K562 (cell line): ENCODE measurements at regions not wholly inside any gene's neighbourhood (a gene's known extent, or its start where the extent isn't known, plus 50 kb on each side); places are given as distances from the start of the nearest gene placed in this dataset.

Experiments used
- ATAC-seq: fragments of 200-7000 bp; cut with Tn5 transposase; 3 replicates; pipeline ENCODE4 v1.9.1; 2020; ENCODE audit warnings: moderate library complexity
- BruUV-seq: library from RNA; stranded (reverse); fragments of 400-500 nt; replicated peaks from 2 replicates; lab custom pipeline; 2021; lab: Mats Ljungman, UMichigan
- CTCF ChIA-PET: fragments of 300-600 bp; formaldehyde crosslinking; extraction: SDS; loops from one replicate; lab custom pipeline; 2021; ENCODE audit warnings: low intra/inter-chr PET ratio; lab: Yijun Ruan, JAX
- POLR2A ChIA-PET: fragments of 300-600, 350-650 bp; sonication (Branson Sonifier 250); formaldehyde crosslinking; extraction: SDS; loops from one replicate; lab custom pipeline; 2021; ENCODE audit warnings: antibody characterized with exemption, inconsistent platforms; lab: Yijun Ruan, JAX
- DNase-seq, 4 experiments: peaks; one replicate each; pipeline versions ENCODE4 v3.0.0 to v3.0.0-alpha.2; 2011 to 2018; ENCODE audit warnings: low spot score in 3 of 4, mixed read lengths in 3 of 4; ENCODE audit errors: extremely low read depth in 1 of 4
- FAIRE-seq: peaks from 2 replicates; lab custom pipeline; 2011; peaks lifted over from hg19 to GRCh38; lab: Jason Lieb, UNC
- H2AFZ ChIP-seq: 2 replicates; pipeline ENCODE4 v1.6.0; 2011; ENCODE audit warnings: low read depth, low read length, control low read depth, inconsistent platforms
- H3K27ac ChIP-seq: fragments of 200-600 bp; 3 replicates; pipeline ENCODE4 v1.8.0; 2011; ENCODE audit warnings: low read depth, mild to moderate bottlenecking, control low read depth, inconsistent platforms, low read length, moderate library complexity, mixed read lengths; ENCODE audit errors: extremely low read depth
- H3K27me3 ChIP-seq, 2 experiments: fragments of 300-600 bp in 1 of 2; 2 replicates in 1 of 2; 3 replicates in 1 of 2; pipeline versions ENCODE4 v1.6.0 to v1.8.0; 2011; ENCODE audit warnings: inconsistent platforms in 2 of 2, low read length in 2 of 2, mild to moderate bottlenecking in 1 of 2, mixed read lengths in 1 of 2, moderate library complexity in 1 of 2; ENCODE audit not compliant: control insufficient read depth in 2 of 2, insufficient read depth in 2 of 2
- H3K36me3 ChIP-seq: fragments of 300-600 bp; 3 replicates; pipeline ENCODE4 v1.8.0; 2011; ENCODE audit warnings: mild to moderate bottlenecking, low read length, inconsistent platforms; ENCODE audit not compliant: control insufficient read depth, insufficient read depth
- H3K4me1 ChIP-seq, 2 experiments: fragments of 200-600 bp in 1 of 2; replicated peaks in 1 of 2; 2 replicates in 1 of 2; 3 replicates in 1 of 2; pipeline versions ENCODE4 v1.5.1 to v1.8.0; 2011; ENCODE audit warnings: inconsistent platforms in 2 of 2, low read length in 2 of 2, mild to moderate bottlenecking in 1 of 2, mixed read lengths in 1 of 2, moderate library complexity in 1 of 2; ENCODE audit not compliant: control insufficient read depth in 2 of 2, insufficient read depth in 2 of 2
- H3K4me2 ChIP-seq: 2 replicates; pipeline ENCODE4 v1.6.1; 2011; ENCODE audit warnings: low read length, control low read depth, inconsistent platforms, mixed read lengths; ENCODE audit not compliant: insufficient read depth
- H3K4me3 ChIP-seq: fragments of 200-600 bp; sonication (generic), shearing (Covaris generic); 2 replicates; pipeline ENCODE4 v1.5.1; 2016; ENCODE audit warnings: control low read depth, inconsistent platforms
- H3K79me2 ChIP-seq: fragments of 200-600 bp; 3 replicates; pipeline ENCODE4 v1.8.0; 2011; ENCODE audit warnings: low read length, inconsistent platforms; ENCODE audit not compliant: control insufficient read depth, insufficient read depth
- H3K9ac ChIP-seq, 2 experiments: 2 replicates each; pipeline versions ENCODE4 v1.6.0 to v1.6.1; 2011; ENCODE audit warnings: low read depth in 2 of 2, low read length in 2 of 2, control low read depth in 1 of 2, inconsistent platforms in 1 of 2, mild to moderate bottlenecking in 1 of 2, mixed read lengths in 1 of 2; ENCODE audit not compliant: insufficient read depth in 1 of 2
- H3K9me1 ChIP-seq: one replicate; pipeline ENCODE4 v1.6.0; 2011; ENCODE audit warnings: inconsistent platforms, mild to moderate bottlenecking, low read length, moderate library complexity; ENCODE audit not compliant: control insufficient read depth, insufficient read depth
- H3K9me3 ChIP-seq: replicated peaks from 2 replicates; pipeline ENCODE4 v1.5.1; 2011; ENCODE audit warnings: low read depth, low read length, inconsistent platforms; ENCODE audit not compliant: control insufficient read depth, insufficient read depth
- H4K20me1 ChIP-seq: replicated peaks from 2 replicates; pipeline ENCODE4 v1.6.1; 2011; ENCODE audit warnings: low read length, inconsistent platforms, mixed read lengths; ENCODE audit not compliant: control insufficient read depth, insufficient read depth
- CREBBP ChIP-seq: IDR thresholded peaks from one replicate; pipeline ENCODE4 v1.6.1; 2012; ENCODE audit warnings: low read depth, mild to moderate bottlenecking, control low read depth, inconsistent platforms, low read length
- ESRRA ChIP-seq: fragments of 450-650 bp; IDR thresholded peaks from 2 replicates; pipeline ENCODE4 v1.6.1; 2014; ENCODE audit warnings: low read depth, mild to moderate bottlenecking, moderate library complexity, borderline replicate concordance
- GABPA ChIP-seq: fragments of 200-800 bp; sonication (Bioruptor generic); conservative IDR thresholded peaks from 2 replicates; pipeline ENCODE4 v1.6.1; 2016; ENCODE audit warnings: low read depth, missing genetic modification characterization, missing compliant biosample characterization
- ILK ChIP-seq: fragments of 450-650 bp; IDR thresholded peaks from 2 replicates; pipeline ENCODE4 v1.6.1; 2016; ENCODE audit warnings: missing genetic modification characterization, low read depth, mild to moderate bottlenecking, missing compliant biosample characterization, moderate library complexity, borderline replicate concordance
- MCM2 ChIP-seq: fragments of 450-650 bp; IDR thresholded peaks from 2 replicates; pipeline ENCODE4 v1.6.1; 2017; ENCODE audit warnings: low read depth, mild to moderate bottlenecking
- MTF1 ChIP-seq: fragments of 250-450 bp; sonication (Bioruptor Pico); IDR thresholded peaks from 2 replicates; pipeline ENCODE4 v1.9.0; 2021; ENCODE audit warnings: moderate library complexity, mild to moderate bottlenecking, inconsistent platforms, borderline replicate concordance
- ZNF23 ChIP-seq: fragments of 250-450 bp; sonication (Bioruptor Pico); IDR thresholded peaks from 2 replicates; pipeline ENCODE4 v1.4.0; 2020; ENCODE audit warnings: mild to moderate bottlenecking
- WGBS: fragments of 100-300 bp; shearing (Covaris generic); methylation state at CpG from one replicate; pipeline ENCODE4 v1.1.6; 2016; ENCODE audit warnings: low coverage, mixed read lengths; ENCODE audit not compliant: insufficient coverage; ENCODE audit errors: missing lambda C conversion rate; 5-methylcytosine and 5-hydroxymethylcytosine counted together
- in situ Hi-C: fragments of 300-500 bp; cut with MboI; formaldehyde crosslinking; loops from 4 replicates; pipeline ENCODE4 v1.15.0; 2018; ENCODE audit warnings: inconsistent platforms, mixed read lengths
- intact Hi-C: fragments of 100-400 bp; cut with micrococcal nuclease; formaldehyde crosslinking; loops from 2 replicates; pipeline ENCODE4 v1.14.2; 2022
- TF ChIP-seq, protein P1 (sequence below): fragments of 450-650 bp; formaldehyde crosslinking; IDR thresholded peaks from 2 replicates; pipeline ENCODE4 v1.4.0; 2020; ENCODE audit warnings: mild to moderate bottlenecking, moderate library complexity
- TF ChIP-seq, protein P2 (sequence below): sonication (generic); formaldehyde crosslinking; IDR thresholded peaks from 2 replicates; pipeline ENCODE4 v1.4.0; 2020; ENCODE audit warnings: mild to moderate bottlenecking, missing genetic modification reagents
- TF ChIP-seq, protein P3 (sequence below): fragments of 450-650 bp; formaldehyde crosslinking; conservative IDR thresholded peaks from 2 replicates; pipeline ENCODE4 v1.4.0; 2022; ENCODE audit warnings: mild to moderate bottlenecking, missing genetic modification characterization

DNA sequence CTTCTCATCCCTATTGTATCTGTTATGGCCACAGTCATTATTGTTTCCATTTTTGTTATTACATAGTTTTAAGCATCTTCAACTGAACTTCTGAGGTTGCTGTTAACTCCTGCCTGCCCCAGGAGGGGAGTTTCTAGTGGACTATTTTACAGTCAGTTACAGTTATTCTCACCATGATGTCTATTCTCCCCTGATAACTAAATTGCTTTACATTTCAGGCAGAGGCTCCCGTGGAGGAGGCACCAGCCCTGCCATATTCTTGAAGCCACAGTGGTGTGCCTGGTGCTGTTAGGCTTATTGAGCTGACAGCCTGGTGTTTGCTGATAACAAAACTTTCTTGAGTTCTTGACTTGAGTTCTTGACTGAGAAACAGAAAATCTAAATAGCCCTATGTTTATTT, 256.4 kb downstream of the TFCP2L1 start:
- H3K4me2 ChIP-seq, result no peak overlapping the region
- peaks cover 10 to 32% of the 10 kb centered on the region in 2 experiments; a peak in 4 of 5 replicates for H3K27me3 ChIP-seq
- no peak for ATAC-seq
- no peak overlapping the region for H3K4me3 ChIP-seq
- no peaks in the 10 kb centered on the region for H3K9me1 ChIP-seq
- no peak overlapping the region for H2AFZ ChIP-seq
- CTCF ChIA-PET, result no interaction called here
- FAIRE-seq, result no peak
- intact Hi-C loops, result no loop called here
- H4K20me1 ChIP-seq, result 0 out of 2 replicates have a peak, but pooled peaks cover 8% of the 10 kb centered on the region
- no peak for DNase-seq
- in situ Hi-C loops, result no loop called here
- no peaks in the 10 kb centered on the region for H3K36me3 ChIP-seq
- no peak overlapping the region for H3K9ac ChIP-seq
- BruUV-seq, result no TSS peak
- no peaks in the 10 kb centered on the region for H3K79me2 ChIP-seq
- no peaks in the 10 kb centered on the region for H3K9me3 ChIP-seq
- H3K27ac ChIP-seq, result no peak overlapping the region
- TF ChIP-seq, protein P1, sequence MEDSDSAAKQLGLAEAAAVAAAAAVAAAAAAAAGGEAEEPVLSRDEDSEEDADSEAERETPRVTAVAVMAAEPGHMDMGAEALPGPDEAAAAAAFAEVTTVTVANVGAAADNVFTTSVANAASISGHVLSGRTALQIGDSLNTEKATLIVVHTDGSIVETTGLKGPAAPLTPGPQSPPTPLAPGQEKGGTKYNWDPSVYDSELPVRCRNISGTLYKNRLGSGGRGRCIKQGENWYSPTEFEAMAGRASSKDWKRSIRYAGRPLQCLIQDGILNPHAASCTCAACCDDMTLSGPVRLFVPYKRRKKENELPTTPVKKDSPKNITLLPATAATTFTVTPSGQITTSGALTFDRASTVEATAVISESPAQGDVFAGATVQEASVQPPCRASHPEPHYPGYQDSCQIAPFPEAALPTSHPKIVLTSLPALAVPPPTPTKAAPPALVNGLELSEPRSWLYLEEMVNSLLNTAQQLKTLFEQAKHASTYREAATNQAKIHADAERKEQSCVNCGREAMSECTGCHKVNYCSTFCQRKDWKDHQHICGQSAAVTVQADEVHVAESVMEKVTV (CRISPR knock-in tag), result no peak
- TF ChIP-seq, protein P2, sequence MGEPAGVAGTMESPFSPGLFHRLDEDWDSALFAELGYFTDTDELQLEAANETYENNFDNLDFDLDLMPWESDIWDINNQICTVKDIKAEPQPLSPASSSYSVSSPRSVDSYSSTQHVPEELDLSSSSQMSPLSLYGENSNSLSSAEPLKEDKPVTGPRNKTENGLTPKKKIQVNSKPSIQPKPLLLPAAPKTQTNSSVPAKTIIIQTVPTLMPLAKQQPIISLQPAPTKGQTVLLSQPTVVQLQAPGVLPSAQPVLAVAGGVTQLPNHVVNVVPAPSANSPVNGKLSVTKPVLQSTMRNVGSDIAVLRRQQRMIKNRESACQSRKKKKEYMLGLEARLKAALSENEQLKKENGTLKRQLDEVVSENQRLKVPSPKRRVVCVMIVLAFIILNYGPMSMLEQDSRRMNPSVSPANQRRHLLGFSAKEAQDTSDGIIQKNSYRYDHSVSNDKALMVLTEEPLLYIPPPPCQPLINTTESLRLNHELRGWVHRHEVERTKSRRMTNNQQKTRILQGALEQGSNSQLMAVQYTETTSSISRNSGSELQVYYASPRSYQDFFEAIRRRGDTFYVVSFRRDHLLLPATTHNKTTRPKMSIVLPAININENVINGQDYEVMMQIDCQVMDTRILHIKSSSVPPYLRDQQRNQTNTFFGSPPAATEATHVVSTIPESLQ, result no peak
- TF ChIP-seq MCM2, result no peak
- no peak for TF ChIP-seq GABPA (tag)
- no peak for TF ChIP-seq CREBBP
- TF ChIP-seq, protein P3, sequence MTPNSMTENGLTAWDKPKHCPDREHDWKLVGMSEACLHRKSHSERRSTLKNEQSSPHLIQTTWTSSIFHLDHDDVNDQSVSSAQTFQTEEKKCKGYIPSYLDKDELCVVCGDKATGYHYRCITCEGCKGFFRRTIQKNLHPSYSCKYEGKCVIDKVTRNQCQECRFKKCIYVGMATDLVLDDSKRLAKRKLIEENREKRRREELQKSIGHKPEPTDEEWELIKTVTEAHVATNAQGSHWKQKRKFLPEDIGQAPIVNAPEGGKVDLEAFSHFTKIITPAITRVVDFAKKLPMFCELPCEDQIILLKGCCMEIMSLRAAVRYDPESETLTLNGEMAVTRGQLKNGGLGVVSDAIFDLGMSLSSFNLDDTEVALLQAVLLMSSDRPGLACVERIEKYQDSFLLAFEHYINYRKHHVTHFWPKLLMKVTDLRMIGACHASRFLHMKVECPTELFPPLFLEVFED (CRISPR knock-in tag), result no peak
- TF ChIP-seq ZNF23 (CRISPR knock-in tag), result no peak
- TF ChIP-seq ESRRA, result no peak
- TF ChIP-seq ILK (tag), result no peak
- no peak for TF ChIP-seq MTF1
- H3K4me1 ChIP-seq, result no peaks in the 10 kb centered on the region
- POLR2A ChIA-PET, result no interaction called here
- 0% methylated on average over 1 of the region's 1 CpG for WGBS
